HG03439 (cell line): ENCODE measurements at regions not wholly inside any gene's neighbourhood (a gene's known extent, or its start where the extent isn't known, plus 50 kb on each side); places are given as distances from the start of the nearest gene placed in this dataset.

Source experiments
- ATAC-seq: cut with Tn5 transposase; IDR thresholded peaks from one replicate; pipeline ENCODE4 v1.9.1; 2021; ENCODE audit warnings: mild to moderate bottlenecking, moderate library complexity; ENCODE audit not compliant: unreplicated experiment

DNA sequence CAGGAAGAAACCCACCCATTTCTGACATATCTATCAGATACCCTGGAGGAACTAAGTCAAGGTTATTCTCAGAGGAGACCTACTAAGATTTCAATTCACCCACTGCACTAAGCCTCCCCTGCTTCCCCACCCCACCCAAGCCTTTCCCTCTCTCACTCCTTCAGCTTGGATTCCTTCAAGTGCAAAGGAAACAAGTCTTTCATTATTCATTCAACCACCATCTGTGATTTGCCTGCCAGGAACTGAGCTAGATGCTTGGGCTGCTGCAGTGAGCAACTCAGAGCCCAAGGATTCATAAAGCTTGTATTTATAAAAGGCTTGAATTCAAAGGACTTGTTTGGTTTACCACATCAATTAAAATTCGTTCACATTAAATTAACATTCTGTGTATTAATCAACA, 161.3 kb downstream of the GXYLT1 start:
- no peak for ATAC-seq

DNA sequence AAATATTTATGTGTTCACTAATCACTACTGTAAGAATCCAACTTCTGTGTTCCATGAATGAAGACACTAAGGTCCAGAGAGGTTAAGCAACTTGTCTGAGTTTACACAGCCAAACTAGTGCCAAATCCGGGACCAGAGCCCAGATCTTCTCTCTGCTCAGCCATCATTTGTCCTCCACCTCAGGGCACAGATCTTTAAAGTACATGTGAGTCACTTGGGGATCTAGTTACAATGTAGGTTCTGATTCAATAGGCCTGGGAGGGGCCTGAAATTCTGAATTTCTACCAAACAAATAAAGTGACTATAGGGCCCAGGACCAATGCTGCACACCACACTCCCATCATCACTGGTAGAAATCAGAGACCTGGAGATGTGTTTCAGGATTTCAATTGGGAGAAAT, 162.9 kb downstream of the GXYLT1 start:
- ATAC-seq: no peak

DNA sequence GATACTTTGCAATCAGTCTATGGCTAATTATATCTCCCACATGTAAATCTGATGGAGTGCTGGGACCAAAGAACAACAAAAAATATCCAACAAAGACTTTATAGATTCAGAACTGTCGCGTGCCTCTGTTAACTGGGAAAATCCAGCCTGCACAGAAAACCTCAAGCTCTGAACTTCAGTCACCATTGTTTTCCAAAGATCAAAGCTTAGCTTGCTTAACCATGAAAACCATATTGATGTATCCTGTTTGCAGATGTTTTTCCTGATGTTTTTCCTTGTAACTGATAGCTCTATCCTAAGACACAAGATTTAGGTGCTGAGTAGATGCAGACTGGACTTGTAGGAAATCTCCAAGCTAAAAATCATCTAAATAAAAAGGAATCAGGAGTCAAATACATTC, 163.7 kb downstream of the GXYLT1 start:
- ATAC-seq: no peak

DNA sequence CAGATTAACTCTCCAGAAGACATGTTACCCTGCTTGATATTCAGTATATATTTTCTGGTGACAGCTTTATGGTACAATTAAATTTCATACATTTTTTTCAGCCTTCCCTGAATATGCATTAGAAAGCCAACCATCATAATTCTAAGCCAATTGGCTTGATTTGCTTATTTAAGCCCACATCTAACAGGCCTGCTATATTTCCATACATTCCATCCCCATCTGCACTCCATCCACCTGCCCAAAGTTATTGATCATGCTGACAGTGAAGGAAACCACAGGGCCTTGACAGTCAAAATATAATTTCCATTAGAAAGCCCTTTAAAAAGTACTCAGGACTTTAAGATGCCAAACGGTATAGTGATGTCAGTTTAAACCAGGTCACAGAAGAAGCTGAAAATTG, 164.3 kb downstream of the GXYLT1 start:
- no peak for ATAC-seq

DNA sequence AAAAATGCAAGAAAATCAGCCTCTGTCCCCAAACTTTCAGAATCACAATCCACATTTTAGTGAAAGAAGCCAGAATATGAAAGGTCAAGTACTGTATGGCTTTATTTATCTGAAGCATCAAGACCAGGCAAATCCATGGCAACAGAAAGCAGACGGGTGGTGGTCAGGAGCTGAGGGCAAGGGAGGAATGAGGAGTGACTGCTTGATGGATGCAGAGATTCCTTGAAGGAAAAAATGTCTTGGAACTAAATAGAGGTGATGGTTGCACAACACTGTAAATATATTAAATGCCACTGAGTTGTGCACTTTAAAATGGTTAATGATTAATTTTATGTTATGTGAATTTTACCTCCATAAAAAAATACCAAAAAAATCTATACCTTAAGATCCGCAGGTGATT, 165.1 kb downstream of the GXYLT1 start:
- ATAC-seq: no peak

DNA sequence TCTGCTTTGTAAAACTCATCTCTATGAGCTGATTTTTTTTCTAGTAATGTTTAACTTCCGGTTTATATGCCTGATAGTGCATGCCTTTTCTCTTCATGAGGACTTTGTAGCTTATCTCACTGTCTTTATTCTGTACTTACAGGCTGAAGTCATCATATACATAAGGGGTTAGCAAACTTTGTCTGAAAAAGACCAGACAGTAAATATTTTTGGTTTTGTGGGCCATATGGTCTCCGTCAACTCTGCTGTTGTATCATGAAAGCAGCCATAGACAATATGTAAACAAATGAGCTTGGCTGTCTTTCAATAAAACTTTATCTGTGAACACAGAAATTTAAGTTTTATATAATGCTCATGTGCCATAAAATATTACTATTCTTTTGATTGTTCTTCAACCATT, 172.1 kb downstream of the GXYLT1 start:
- no peak for ATAC-seq

DNA sequence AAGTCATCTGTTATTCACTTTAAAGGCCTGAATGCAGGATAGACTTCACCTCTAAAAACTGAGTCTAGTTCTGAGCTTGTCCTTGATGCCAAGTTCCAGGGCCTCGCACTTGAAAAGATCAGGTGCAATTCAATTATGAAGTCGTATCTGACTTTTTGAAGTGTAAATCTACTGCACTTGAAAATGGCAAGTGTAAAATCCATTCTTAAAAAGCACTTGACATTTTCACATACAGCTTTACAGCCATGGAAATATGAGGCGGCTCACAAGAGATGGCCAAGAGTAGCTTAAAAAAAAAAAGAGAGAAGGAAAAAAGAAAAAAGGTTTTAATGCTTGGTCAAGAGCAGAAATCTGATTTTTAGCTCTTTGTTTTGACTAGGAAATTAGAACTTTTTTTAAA, 172.5 kb downstream of the GXYLT1 start:
- ATAC-seq: no peak

DNA sequence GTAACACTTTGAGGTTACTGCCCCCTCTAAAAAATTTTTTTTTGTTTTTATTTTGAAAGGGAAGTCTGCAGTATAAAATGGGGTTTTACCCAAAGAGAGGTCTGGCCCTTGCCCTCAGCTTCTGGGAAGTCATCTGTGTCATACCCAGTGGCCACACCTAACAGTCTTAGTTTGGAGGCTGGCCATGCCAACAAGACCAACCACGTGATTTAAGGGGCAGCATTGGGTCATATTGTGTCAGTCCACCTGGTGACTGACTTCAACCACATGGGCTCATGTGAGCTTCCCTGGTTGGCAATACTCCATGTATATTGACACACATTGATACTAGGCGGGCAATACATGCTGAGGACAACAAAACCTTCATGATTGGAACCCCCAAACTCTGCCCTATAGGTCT, 173.9 kb downstream of the GXYLT1 start:
- ATAC-seq: no peak

DNA sequence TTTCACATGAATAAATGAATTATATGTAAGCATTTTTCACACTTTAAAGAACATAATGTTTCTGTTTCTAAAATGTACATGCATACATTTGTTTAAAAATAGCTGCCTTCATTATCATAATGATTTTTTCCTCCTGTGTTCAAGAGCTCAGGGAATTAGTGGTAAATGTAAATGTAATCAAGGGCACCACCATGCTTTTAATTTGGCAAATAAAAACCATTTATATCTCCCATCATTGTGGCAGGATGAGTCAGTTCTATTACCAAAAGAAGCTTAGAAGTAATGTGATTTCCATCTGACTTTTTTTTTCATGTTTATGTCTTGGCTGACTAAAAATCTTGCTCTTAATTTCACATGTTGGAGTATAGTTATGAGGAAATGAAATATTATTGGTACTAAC, 176.1 kb downstream of the GXYLT1 start:
- no peak for ATAC-seq

DNA sequence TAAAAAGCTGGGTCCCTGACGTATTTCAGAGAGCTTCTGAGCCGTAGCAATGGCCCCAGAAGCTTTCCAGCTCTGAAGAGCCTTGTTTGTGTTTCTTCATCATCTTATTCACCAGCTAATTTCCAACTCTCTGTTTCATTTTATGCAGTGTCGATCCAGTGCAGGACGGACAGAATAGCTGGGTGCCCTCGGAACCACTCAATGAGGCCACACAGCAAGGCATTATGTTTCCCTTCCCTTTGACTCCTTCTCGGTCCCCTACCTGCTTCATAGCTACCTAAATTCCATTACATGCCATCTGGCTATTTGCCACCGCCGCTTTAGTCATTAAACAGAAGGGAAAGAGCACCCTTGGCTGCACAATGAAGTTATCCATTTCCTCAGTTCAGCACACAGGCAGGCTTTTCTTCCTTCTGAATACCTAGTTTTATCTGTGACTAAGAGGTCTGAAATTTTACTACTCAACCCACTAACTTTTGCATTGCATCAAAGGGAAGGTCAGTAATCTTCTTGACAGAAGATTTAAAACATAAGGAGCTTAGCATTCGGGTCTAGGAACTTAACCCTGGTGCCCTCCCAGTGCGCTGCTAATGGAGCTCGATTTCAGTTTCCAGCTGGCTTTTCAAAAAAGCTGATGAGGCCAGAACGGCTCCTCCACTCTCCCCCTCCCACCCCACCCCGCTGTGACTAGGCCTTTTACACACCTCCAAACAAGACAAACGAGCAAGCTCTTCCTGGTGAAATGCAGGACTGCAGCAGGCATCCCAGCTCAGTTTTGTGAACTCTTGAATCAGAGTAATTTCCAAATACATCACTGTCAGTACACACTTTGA, 176.8 kb downstream of the GXYLT1 start:
- ATAC-seq: no peak

DNA sequence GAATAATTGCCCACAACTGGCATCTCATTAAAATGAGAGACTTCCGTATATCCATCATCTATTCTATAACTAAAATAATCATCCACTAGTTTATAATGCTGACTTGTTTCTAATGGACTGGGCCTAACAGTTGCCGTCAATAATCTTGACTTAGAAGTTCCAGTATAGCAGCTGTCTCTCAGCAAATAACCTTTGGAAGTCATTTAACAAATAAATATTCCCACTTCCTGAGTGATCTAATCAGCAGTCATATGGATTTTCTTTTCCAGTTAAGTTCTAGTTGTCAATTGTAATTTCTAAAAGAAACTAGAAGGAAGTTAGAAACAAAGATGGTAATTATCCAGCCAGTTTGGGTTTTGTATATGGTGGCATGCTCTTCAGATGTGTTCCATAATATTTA, 177.8 kb downstream of the GXYLT1 start:
- no peak for ATAC-seq

DNA sequence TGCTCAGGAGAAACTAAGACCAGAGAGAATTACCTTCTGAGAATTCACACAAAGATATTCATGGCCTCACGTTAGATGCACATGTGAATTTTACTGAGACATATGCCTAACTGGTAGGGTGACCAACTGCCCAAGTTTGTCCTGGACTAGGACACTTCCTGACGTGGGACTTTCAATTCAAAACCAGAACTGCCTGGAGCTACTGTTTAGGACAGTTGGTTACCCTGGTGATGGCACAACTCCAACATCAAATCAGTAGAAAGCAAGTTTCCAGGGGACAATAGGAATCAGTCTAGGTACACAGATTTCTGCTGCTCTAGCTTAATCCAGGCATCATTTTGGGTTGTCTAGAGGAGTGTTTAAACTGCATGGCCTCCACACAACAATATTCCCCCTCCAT, 178.7 kb downstream of the GXYLT1 start:
- ATAC-seq: no peak

DNA sequence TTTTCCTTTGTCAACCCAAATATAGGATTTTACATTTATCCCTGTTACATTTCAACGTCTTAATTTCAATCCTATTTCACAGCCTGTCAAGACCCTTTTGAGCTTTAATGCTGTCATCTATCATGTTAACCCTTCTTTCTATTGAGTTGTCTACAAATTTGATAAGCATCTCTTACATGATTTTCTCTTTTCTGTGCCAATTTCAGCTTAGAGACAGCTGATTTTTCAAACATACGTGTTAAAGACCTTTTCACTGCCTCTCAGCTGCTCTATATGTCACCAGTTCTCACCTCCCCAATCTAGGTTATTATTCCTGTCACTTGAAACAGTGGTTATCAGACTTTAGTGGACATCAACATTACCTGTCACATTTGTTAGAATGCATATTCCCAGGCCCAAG, 181.3 kb downstream of the GXYLT1 start:
- no peak for ATAC-seq

DNA sequence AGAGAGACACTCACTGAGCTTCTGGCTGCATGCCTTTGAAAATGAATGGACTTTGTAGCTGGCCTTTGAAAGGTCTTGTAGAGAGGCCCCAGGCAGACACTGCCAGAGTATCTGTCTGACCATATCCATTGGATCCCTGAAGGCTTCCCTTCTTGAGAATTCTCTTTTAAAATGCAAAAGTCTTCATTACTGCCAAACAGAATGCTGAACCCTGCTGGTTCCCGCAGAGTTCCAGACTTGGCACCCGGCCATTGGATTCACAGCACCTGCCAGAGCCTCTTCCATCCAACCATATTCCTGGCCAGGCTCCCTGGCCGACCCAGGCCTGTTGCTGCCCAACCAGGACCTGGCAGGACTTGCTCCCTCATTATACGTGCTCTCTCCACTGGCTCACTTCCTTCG, 182.5 kb downstream of the GXYLT1 start:
- ATAC-seq: no peak

DNA sequence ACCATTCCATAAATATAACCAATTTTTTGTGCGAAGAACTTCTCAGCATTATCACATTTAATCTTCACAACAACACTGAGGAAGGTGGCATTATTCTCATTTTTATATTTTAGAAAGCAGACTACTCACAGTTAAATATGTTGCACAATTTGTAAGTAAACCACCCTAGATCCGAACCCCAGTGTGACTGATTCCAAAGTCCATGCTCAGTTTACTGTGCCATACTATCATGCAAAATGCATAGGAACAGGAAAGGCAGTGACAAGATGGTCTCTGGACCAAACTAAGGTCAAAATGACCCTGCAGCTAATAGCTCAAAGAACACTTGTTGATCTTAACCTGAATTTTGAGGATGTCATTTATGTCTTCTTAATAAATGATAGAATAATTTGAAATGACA, 185.4 kb downstream of the GXYLT1 start:
- no peak for ATAC-seq

DNA sequence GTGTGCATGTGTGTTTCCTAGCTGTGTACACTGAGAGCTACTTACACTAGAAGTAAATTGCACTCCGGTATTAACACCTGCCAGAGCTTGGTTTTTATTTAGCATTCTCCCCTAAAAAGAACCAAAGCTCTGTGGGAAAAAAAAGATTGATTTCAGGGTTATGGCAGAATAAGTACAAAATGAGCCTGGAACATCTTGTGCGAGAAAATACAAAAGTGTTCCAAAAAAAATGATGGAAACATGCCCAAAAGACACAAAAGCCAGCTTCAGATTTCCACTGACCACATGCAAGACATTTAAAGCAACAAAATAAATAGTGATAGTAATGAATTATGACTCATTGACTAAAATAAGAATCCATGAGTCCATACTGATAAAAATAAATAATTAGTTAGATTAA, 188.3 kb downstream of the GXYLT1 start:
- ATAC-seq: no peak

DNA sequence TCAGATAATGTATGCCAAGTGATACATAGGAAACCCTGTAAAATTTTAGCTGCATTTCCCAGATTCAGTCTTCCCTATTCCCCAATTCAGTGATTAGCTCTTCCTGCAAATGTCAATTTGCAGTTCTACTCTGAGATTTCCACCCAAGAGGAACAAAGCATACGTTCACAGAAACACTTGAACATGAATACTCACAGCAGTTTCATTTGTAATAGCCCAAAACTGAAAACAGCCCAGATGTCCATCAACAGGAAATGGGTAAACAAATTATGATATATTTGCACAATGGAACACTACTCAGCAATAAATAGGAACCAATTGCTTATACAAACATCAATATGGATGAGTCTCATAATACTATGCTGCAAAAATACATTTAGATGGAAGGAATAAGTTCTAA, 194.2 kb downstream of the GXYLT1 start:
- ATAC-seq: no peak

DNA sequence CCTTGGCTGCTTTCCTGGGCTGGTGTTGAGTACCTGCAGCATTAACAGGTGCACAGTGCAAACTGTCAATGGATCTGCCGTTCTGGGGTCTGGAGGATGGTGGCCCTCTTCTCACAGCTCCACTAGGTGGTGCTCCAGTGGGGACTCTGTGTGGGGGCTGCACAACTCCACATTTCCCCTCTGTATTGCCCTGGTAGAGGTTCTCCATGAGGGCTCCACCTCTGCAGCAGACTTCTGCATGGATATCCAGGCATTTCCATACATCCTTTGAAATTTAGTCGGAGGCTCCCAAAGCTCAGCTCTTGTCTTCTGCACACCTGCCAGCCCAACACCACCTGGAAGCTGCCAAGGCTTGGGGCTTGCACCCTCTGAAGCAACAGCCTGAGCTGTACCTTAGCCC, 198.6 kb downstream of the GXYLT1 start:
- ATAC-seq: no peak

DNA sequence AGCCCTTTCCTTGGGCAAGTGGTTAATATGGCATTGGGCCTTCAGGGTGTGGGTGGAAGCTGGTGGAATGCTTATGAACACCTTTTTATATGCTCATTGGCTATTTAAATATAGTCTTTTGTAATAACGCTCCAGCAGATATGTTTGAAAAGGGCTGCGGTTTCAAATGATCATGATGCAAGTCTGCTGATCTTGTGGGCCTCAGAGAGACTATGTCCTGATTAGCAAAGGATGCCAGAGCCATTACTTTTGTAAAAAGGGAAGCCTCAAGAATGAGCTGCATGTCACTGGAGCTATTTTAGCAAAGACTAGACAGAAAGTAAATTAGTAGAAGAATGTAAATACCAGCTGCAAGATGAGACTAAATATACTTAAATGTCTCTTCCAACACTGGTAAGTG, 200.5 kb downstream of the GXYLT1 start:
- ATAC-seq: no peak

DNA sequence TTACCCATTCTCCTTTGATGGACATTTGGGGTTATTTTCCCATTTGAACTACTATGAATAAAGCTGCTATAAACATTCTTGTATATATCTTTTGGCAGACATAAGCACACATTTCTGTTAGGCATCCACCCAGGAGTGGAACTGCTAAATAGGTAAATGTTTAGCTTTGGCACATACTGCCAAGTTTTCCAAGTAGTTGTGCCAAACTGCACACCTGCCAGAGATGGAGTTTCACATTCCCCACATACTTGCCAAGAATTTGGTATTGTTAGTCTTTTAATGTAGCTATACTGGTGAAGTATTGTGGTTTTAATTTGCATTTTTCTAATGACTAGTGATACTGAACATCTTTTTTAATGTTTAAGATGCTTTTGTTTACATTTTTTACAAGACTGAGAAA, 201.0 kb downstream of the GXYLT1 start:
- no peak for ATAC-seq

DNA sequence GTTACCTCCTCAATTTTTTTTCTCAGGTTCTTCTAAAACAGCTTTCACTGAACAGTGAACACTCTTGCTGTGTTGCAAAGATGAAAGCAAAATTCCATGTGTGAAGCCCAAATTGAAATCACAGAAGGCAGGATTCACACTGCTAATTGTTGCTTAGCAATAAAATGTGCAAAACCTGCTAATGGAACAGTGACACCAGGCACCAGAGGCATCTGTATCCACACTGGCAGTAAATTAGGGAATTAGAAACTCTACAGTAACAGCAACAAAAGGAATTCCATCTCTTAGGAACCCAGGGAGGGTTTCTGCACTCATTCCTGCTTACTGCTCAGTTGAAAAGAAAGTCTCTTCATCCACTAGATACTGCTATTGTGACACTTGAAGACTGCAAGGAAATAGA, 202.3 kb downstream of the GXYLT1 start:
- ATAC-seq: no peak

DNA sequence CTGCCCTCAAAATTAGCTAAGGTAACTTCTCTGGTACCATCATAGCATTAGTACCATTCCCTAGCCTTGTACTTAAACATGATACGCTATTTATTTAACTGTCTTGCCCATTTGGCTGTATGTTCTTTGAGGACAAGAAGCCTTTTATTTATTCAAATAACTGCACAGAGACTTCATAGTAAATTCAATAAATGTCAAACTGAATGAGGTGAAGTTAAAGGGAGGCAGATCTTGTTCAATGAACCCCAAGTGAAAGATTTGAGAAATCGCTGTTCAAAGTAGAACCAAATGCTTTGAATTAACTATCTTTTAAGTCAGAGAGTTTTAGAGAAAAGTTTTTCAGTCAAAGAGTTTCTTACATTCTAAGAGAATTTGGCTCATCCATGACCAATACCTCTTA, 203.6 kb downstream of the GXYLT1 start:
- ATAC-seq: no peak

DNA sequence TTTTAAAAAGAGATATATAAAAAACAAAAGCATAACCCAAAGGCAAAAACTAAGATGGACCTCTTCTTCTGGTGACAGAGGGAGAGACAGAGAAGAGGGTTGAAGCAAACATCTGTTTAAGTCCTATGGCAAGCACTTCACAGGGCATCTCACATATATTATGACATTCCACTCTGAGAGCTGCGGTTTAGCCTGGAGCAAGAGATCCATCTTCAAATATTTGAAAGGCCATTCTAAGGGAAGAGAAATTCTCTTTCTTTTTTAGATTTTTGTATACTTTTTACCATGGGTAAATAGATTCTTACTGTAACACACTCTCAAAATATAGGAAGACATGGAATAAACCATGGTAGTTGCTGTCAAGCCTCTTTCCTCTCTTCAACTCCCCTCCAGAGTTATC, 204.1 kb downstream of the GXYLT1 start:
- no peak for ATAC-seq
